Vagina (tissue), 2 donors: ENCODE measurements at regions not wholly inside any gene's neighbourhood (a gene's known extent, or its start where the extent isn't known, plus 50 kb on each side); places are given as distances from the start of the nearest gene placed in this dataset.
"Not testable (repeated sequence)": the region's sequence is repeated elsewhere in the genome, so short reads cannot be mapped to it uniquely, and the experiment has no call there.

Source experiments
- DNase-seq, 2 donors: peaks; one replicate each; pipeline ENCODE4 v3.0.0-alpha.2; 2017; ENCODE audit errors: extremely low spot score in 2 of 2
- H3K27ac ChIP-seq: fragments of 200-600 bp; sonication (generic); one replicate; pipeline ENCODE4 v1.5.1; 2019
- H3K27me3 ChIP-seq: fragments of 200-600 bp; sonication (generic); one replicate; pipeline ENCODE4 v1.5.1; 2019
- H3K36me3 ChIP-seq, 2 donors: fragments of 200-600 bp; sonication (generic); one replicate each; pipeline ENCODE4 v1.5.1; 2017 to 2019
- H3K4me1 ChIP-seq: fragments of 200-600 bp; sonication (generic); one replicate; pipeline ENCODE4 v1.5.1; 2019
- H3K4me3 ChIP-seq, 2 donors: fragments of 200-600 bp; sonication (generic); 1 replicate in 1 of 2; 2 replicates in 1 of 2; pipeline ENCODE4 v1.5.1; 2016 to 2019
- H3K9me3 ChIP-seq: fragments of 200-600 bp; sonication (generic); one replicate; pipeline ENCODE4 v1.5.1; 2019
- POLR2A ChIP-seq, 2 donors: fragments of 450-650 bp; IDR thresholded peaks; one replicate each; pipeline ENCODE4 v1.6.1; 2017; ENCODE audit warnings: antibody characterized with exemption in 2 of 2, mild to moderate bottlenecking in 2 of 2, moderate library complexity in 2 of 2
- POLR2AphosphoS5 ChIP-seq, 2 donors: sonication (generic); formaldehyde crosslinking; IDR thresholded peaks; one replicate each; pipeline ENCODE4 v1.9.0; 2017; ENCODE audit warnings: antibody characterized with exemption in 2 of 2, mild to moderate bottlenecking in 2 of 2, low read depth in 1 of 2; ENCODE audit not compliant: insufficient read depth in 1 of 2
- intact Hi-C: fragments of 100-400 bp; cut with DNase I; formaldehyde crosslinking; loops from one replicate; pipeline ENCODE4 v1.15.1; 2023
- TF ChIP-seq, protein P1 (sequence below), 3 experiments: fragments of 450-650 bp in 2 of 3; fragments of 200-600 bp in 1 of 3; sonication (generic) in 1 of 3; IDR thresholded peaks; one replicate each; pipeline ENCODE4 v1.5.1; 2017 to 2019; ENCODE audit warnings: antibody characterized with exemption in 3 of 3, mild to moderate bottlenecking in 2 of 3, moderate library complexity in 2 of 3

- H3K4me1 ChIP-seq: peaks cover 4% of the 10 kb centered on the region
- H3K27me3 ChIP-seq: no peaks in the 10 kb centered on the region
- no peak for DNase-seq
- no peaks in the 10 kb centered on the region for H3K9me3 ChIP-seq
- no peak overlapping the region for H3K4me3 ChIP-seq
- H3K27ac ChIP-seq: no peak overlapping the region
- no peaks in the 10 kb centered on the region for H3K36me3 ChIP-seq
- TF ChIP-seq, protein P1, sequence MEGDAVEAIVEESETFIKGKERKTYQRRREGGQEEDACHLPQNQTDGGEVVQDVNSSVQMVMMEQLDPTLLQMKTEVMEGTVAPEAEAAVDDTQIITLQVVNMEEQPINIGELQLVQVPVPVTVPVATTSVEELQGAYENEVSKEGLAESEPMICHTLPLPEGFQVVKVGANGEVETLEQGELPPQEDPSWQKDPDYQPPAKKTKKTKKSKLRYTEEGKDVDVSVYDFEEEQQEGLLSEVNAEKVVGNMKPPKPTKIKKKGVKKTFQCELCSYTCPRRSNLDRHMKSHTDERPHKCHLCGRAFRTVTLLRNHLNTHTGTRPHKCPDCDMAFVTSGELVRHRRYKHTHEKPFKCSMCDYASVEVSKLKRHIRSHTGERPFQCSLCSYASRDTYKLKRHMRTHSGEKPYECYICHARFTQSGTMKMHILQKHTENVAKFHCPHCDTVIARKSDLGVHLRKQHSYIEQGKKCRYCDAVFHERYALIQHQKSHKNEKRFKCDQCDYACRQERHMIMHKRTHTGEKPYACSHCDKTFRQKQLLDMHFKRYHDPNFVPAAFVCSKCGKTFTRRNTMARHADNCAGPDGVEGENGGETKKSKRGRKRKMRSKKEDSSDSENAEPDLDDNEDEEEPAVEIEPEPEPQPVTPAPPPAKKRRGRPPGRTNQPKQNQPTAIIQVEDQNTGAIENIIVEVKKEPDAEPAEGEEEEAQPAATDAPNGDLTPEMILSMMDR (IDR thresholded peaks at IDR 0.05): no peak
- TF ChIP-seq POLR2AphosphoS5 (IDR thresholded peaks at IDR 0.05; ENCODE audit: insufficient read depth in 1 of 2, low read depth in 1 of 2): no peak
- TF ChIP-seq POLR2A (IDR thresholded peaks at IDR 0.05): no peak
- intact Hi-C loops: no loop called here
These were observed 118.9 kb downstream of the AKR1D1 start for GRCh38 chr7:138195151-138195571.

DNA sequence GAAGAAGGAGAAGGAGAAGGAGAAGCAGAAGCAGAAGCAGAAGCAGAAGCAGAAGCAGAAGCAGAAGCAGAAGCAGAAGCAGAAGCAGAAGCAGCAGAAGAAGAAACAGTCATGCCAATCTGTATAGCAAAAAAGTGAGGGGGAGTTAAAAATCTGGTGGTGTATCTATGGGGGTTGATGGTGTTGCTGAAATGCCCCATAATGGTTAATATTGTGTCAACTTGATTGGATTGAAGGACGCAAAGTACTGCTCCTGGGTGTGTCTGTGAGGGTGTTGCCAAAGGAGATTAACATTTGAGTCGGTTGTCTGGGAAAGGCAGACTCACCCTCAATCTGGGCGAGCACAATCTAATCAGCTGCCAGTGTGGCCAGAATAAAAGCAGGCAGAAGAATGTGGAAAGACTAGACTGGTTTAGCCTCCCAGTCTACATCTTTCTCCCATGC, 120.3 kb downstream of the AKR1D1 start:
- H3K27ac ChIP-seq, H3K36me3 ChIP-seq, DNase-seq, H3K4me3 ChIP-seq, H3K27me3 ChIP-seq, intact Hi-C loops, H3K9me3 ChIP-seq, H3K4me1 ChIP-seq: not testable (repeated sequence)

DNA sequence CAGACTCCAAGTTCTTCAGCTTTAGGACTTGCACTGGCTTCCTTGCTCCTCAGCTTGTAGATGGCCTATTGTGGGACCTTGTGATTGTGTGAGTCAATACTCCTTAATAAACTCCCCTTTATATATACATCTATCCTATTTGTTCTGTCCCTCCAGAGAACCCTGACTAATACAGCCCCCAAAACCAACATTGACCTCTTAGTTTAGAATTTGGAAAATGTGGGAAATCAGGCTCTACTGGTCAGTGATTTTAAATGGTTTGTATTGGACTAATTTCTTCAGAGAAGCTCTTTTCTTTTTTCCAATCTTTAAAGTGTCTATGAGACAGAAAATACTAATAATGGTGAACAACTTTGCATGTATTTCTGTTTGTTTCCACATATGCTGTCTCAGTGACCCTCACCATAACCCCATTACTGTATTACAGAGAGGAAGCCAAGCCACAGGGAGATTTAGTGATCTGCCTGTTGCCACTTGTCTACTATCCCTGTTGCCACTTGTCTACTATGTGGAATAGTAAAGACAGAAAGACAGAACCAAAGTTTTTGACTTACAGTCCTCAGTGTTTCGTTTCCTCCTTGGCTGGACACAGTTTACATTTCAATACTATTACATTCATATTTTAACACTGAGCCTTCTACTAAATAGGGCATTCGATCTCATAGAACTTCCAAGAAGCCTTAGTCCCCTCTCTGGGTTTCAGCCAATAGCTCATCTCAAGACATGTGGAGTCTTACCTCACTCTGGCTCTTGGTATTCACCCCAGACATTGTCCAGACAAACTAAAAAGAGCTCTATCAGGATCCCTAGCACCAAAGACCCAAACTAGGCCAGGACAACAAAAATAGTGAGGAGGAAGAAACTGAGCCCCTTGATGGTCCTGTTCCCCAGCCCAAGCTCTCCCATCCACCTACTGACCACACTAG, 121.0 kb downstream of the AKR1D1 start:
- no peaks in the 10 kb centered on the region for H3K36me3 ChIP-seq
- H3K27ac ChIP-seq: no peak overlapping the region
- intact Hi-C loops: no loop called here
- H3K9me3 ChIP-seq: no peaks in the 10 kb centered on the region
- peaks cover 4% of the 10 kb centered on the region for H3K4me1 ChIP-seq
- no peak for DNase-seq
- H3K4me3 ChIP-seq: no peak overlapping the region
- TF ChIP-seq POLR2A (IDR thresholded peaks at IDR 0.05) (no peak), POLR2AphosphoS5 (IDR thresholded peaks at IDR 0.05; ENCODE audit: insufficient read depth in 1 of 2, low read depth in 1 of 2) (no peak)
- TF ChIP-seq, protein P1 (IDR thresholded peaks at IDR 0.05): no peak
- no peaks in the 10 kb centered on the region for H3K27me3 ChIP-seq

- Histone ChIP-seq H3K36me3 (no peaks in the 10 kb centered on the region), H3K4me3 (no peak overlapping the region), H3K9me3 (no peaks in the 10 kb centered on the region), H3K27me3 (no peaks in the 10 kb centered on the region), H3K4me1 (no peaks in the 10 kb centered on the region), H3K27ac (no peak overlapping the region)
- TF ChIP-seq POLR2AphosphoS5 (IDR thresholded peaks at IDR 0.05; ENCODE audit: insufficient read depth in 1 of 2, low read depth in 1 of 2) (no peak), POLR2A (IDR thresholded peaks at IDR 0.05) (no peak)
- TF ChIP-seq, protein P1 (IDR thresholded peaks at IDR 0.05): no peak
- DNase-seq: no peak
- intact Hi-C loops: no loop called here
These were observed 128.2 kb downstream of the AKR1D1 start for GRCh38 chr7:138204285-138204981.

DNA sequence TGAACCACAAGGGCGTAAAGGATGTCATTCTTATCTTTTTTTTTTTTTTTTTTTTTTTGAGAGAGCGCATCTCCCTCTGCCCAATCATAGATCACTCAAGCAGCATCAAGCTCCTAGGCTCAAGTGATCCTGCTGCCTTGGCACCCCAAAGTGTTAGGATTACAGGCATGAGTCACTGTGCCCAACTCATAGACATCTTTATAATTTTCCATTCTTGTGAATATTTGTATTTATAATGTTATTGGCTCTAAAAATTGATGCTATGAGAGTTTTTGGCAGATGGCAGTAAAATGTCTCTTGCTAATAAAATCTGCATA, 128.7 kb downstream of the AKR1D1 start:
- Histone ChIP-seq H3K27ac (no peak overlapping the region), H3K27me3 (no peaks in the 10 kb centered on the region), H3K36me3 (no peaks in the 10 kb centered on the region), H3K4me1 (no peaks in the 10 kb centered on the region), H3K4me3 (no peak overlapping the region), H3K9me3 (no peaks in the 10 kb centered on the region)
- no peak for DNase-seq
- intact Hi-C loops: no loop called here
- TF ChIP-seq, protein P1 (IDR thresholded peaks at IDR 0.05): no peak
- TF ChIP-seq POLR2AphosphoS5 (IDR thresholded peaks at IDR 0.05; ENCODE audit: insufficient read depth in 1 of 2, low read depth in 1 of 2) (no peak), POLR2A (IDR thresholded peaks at IDR 0.05) (no peak)
